Subcutaneous abdominal adipose tissue (tissue), 5 donors: ENCODE measurements at regions not wholly inside any gene's neighbourhood (a gene's known extent, or its start where the extent isn't known, plus 50 kb on each side); places are given as distances from the start of the nearest gene placed in this dataset.

Source experiments
- H3K27ac ChIP-seq: one replicate; pipeline ENCODE4 v1.7.0; 2013; ENCODE audit warnings: low read depth, mild to moderate bottlenecking, inconsistent platforms, low read length, moderate library complexity
- H3K27me3 ChIP-seq, 5 donors: one replicate each; pipeline ENCODE4 v1.7.0; 2013; ENCODE audit warnings: low read length in 5 of 5, inconsistent platforms in 1 of 5; ENCODE audit not compliant: control insufficient read depth in 5 of 5, insufficient read depth in 4 of 5
- H3K36me3 ChIP-seq, 5 donors: one replicate each; pipeline ENCODE4 v1.7.0; 2013; ENCODE audit warnings: low read length in 5 of 5; ENCODE audit not compliant: control insufficient read depth in 5 of 5, insufficient read depth in 5 of 5
- H3K4me1 ChIP-seq, 5 donors: one replicate each; pipeline ENCODE4 v1.7.0; 2013; ENCODE audit warnings: low read length in 5 of 5, mild to moderate bottlenecking in 3 of 5, moderate library complexity in 1 of 5; ENCODE audit not compliant: control insufficient read depth in 5 of 5, insufficient read depth in 5 of 5
- H3K4me3 ChIP-seq, 5 donors: one replicate each; pipeline ENCODE4 v1.7.0; 2013; ENCODE audit warnings: low read length in 5 of 5, low read depth in 1 of 5
- H3K9ac ChIP-seq, 5 donors: one replicate each; pipeline ENCODE4 v1.7.0; 2013; ENCODE audit warnings: low read length in 5 of 5, mild to moderate bottlenecking in 4 of 5, moderate library complexity in 3 of 5
- H3K9me3 ChIP-seq, 5 donors: one replicate each; pipeline ENCODE4 v1.7.0; 2013; ENCODE audit warnings: low read length in 5 of 5; ENCODE audit not compliant: control insufficient read depth in 5 of 5
- donor health status: healthy.
- donor health status: healthy.
- donor health status: healthy.
- donor health status: healthy.
- donor health status: healthy.

DNA sequence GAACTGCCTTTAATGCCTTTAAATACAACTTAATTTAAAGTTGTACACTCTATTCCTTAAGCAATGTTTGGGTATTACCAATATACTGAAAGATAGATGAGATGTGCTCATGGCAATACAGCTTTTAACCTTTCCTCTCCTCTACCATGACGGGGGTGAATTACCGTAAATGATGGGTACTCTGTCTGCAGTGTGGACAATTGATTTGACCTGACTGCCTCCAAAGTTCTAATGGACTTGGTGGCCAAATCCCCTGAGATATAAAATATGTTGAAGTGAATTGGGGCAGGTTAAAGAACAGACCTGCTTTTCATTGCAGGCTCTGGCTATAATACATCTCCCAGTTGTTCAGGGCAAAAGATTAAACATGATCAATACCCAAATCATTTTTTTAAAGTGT, 367.4 kb upstream of the NR5A2 start:
- Histone ChIP-seq H3K4me1 (no peaks in the 10 kb centered on the region), H3K4me3 (no peak overlapping the region), H3K36me3 (no peaks in the 10 kb centered on the region), H3K9ac (no peak overlapping the region), H3K27me3 (no peaks in the 10 kb centered on the region), H3K9me3 (no peaks in the 10 kb centered on the region), H3K27ac (no peak overlapping the region)

DNA sequence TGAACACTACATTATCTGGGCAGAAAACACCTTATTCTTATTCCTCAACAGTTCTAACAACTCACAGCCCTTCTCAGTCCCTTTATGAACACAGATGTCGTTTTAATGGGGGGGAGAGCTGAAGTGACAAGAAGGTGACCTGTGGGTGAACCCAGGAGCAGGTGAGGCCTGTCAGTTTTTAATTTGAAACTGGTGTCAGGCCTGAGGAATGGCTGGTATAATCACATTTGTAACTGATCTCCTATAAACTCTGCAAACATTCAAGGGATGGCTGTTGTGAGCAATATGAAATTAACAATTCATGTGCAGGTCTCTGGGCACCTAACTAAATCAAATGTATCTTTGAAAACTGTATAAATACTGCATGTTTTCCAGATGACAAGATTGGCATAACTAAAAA, 362.1 kb upstream of the NR5A2 start:
- Histone ChIP-seq H3K9ac (no peak overlapping the region), H3K36me3 (no peaks in the 10 kb centered on the region), H3K27ac (no peak overlapping the region), H3K27me3 (no peaks in the 10 kb centered on the region), H3K9me3 (no peaks in the 10 kb centered on the region), H3K4me3 (no peak overlapping the region), H3K4me1 (no peaks in the 10 kb centered on the region)

DNA sequence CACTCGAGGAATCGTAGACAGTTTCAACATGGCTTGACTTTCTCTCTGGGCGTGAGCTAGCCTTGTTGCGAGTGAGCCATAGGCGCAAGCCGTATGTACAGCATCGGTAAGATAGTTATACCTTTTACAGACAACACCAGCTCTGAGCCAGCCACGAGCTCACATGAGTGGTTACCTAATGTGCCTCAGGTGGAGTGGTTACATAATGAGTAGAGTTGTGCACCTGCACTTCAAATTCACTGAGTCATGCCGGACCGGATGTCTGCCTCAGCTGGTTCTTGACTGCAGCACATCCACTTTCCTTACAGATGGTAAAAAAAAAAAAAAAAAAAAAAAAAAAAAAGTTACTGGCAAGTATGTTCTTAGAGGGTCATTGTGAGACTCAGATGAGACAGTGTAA, 360.4 kb upstream of the NR5A2 start:
- Histone ChIP-seq H3K9ac (no peak overlapping the region), H3K36me3 (no peaks in the 10 kb centered on the region), H3K9me3 (no peaks in the 10 kb centered on the region), H3K4me1 (no peaks in the 10 kb centered on the region), H3K27ac (no peak overlapping the region), H3K4me3 (no peak overlapping the region), H3K27me3 (no peaks in the 10 kb centered on the region)

DNA sequence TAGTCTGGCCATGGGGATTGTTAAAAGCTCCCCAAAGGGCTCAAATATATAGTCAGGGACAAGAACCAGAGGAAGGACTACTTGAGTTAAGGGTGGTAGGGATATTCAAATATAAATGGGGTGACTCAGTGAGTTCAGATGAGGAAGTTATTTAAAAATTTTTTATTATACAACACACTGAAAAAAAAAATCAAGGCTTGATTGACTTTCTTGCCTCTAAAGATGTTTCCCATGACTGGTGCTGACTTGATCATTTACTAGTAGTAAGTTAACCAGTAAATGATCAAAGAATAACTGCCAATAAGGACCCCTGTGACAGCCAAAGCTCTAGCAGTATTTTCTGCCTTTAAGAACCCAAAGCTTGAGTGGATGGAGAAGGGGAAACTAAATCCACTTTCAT, 357.6 kb upstream of the NR5A2 start:
- H3K4me1 ChIP-seq: no peaks in the 10 kb centered on the region
- H3K27me3 ChIP-seq: no peaks in the 10 kb centered on the region
- no peak overlapping the region for H3K9ac ChIP-seq
- H3K27ac ChIP-seq: no peak overlapping the region
- H3K4me3 ChIP-seq: no peak overlapping the region
- no peaks in the 10 kb centered on the region for H3K36me3 ChIP-seq
- H3K9me3 ChIP-seq: no peaks in the 10 kb centered on the region

DNA sequence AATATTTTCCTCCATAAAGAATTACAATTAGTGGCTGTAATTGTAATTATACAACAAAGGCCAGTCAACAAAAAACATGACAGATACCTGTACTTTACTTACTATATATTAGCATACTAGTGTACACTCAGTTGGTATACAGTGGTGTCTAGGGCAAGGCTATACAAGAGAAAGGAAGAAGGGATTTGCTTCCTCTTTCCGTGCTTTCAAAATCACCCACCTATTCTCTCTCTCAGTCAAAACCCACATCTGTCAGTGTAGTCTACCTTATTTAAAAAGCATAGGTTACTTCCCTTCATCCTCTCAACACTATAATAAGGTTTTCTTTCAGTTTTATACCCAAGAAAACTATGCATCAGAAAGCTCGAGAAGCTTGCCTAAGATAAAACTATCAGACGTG, 355.8 kb upstream of the NR5A2 start:
- Histone ChIP-seq H3K4me3 (no peak overlapping the region), H3K4me1 (no peaks in the 10 kb centered on the region), H3K36me3 (no peaks in the 10 kb centered on the region), H3K27me3 (no peaks in the 10 kb centered on the region), H3K9me3 (no peaks in the 10 kb centered on the region), H3K27ac (no peak overlapping the region), H3K9ac (no peak overlapping the region)

DNA sequence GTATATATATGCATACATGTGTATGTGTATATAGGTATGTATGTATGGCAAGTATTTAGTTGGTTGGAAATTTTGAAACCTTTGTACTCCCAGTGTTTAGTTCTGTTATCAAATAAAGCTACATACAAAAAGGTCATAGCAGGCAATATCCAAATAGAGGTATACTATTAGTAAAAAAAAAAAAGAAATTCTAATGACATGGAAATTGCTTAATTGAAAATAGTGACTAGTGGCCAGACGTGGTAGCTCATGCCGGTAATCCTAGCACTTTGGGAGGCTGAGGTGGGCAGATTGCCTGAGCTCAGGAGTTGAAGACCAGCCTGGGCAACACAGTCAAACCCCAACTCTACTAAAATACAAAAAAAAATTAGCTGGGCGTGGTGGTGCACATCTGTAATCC, 351.6 kb upstream of the NR5A2 start:
- Histone ChIP-seq H3K4me1 (no peaks in the 10 kb centered on the region), H3K27me3 (no peaks in the 10 kb centered on the region), H3K36me3 (no peaks in the 10 kb centered on the region), H3K4me3 (no peak overlapping the region), H3K9me3 (no peaks in the 10 kb centered on the region), H3K9ac (no peak overlapping the region), H3K27ac (no peak overlapping the region)

DNA sequence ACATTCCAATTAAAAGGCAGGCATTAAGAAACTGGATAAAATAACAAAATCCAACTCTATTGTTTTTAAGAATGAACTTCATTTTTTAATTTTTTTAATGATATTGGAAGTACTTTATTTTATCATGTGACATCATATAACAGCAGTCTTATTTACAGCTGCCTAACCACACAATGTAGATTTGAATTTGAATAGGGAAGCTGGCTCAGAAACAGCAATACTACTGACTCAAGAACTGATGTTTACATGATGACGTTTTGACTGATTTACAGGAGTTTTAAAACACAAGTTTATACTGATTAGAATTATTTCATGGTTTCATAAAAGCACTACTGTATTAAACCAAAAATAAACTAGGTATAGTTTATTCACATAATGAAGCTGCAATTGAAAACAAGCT, 348.7 kb upstream of the NR5A2 start:
- Histone ChIP-seq H3K27ac (no peak overlapping the region), H3K9me3 (no peaks in the 10 kb centered on the region), H3K4me3 (no peak overlapping the region), H3K27me3 (no peaks in the 10 kb centered on the region), H3K36me3 (no peaks in the 10 kb centered on the region), H3K4me1 (no peaks in the 10 kb centered on the region), H3K9ac (no peak overlapping the region)

DNA sequence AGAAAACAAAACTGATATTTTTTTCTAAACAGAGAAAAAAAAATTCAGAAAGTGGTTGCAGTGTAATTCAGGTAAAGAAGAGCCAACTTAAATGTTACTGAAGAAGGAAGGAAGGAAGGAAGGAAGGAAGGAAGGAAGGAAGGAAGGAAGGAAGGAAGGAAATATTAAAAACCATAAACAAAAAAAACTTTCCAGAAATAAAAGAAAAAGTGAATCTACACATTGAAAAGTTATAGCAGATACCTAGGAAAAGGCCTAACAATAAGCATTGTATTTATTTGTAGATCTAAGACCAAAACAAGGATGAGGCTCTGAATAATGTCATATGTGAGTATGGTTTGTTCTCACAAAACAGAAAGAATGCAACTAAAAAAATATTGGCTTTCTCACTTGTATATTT, 345.4 kb upstream of the NR5A2 start:
- Histone ChIP-seq H3K36me3 (no peaks in the 10 kb centered on the region), H3K27ac (no peak overlapping the region), H3K4me1 (no peaks in the 10 kb centered on the region), H3K9ac (no peak overlapping the region), H3K4me3 (no peak overlapping the region), H3K9me3 (no peaks in the 10 kb centered on the region), H3K27me3 (no peaks in the 10 kb centered on the region)

DNA sequence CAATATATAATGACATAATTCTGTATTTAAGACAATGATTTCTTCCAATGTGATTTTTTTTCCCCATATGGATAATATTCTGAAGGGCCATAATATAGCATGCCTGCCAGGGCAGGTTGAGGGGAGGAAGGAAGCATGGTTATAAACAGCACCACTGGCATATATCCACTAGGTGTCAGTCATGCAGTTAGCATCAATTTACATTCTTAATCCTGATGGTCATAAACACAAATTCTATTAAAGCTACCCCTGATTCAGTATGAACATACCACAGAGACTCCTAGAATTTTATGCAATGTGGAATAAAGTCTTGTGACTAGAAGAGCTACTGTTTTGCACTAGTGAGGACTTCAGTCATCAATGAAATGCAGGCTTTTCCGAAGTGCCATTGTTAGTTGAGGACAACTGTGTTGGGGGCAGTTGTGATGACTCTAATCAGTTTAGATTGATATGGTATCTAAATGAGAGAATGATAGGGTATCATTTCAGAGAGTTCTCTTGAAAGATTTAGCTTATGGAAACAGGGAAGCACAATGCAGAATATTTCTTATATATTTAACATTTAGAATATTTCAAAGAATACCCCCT, 342.7 kb upstream of the NR5A2 start:
- Histone ChIP-seq H3K4me3 (no peak overlapping the region), H3K9me3 (no peaks in the 10 kb centered on the region), H3K4me1 (peaks cover 0 to 7% (median 0%) of the 10 kb centered on the region in 5 donors), H3K9ac (no peak overlapping the region), H3K36me3 (no peaks in the 10 kb centered on the region), H3K27me3 (no peaks in the 10 kb centered on the region), H3K27ac (no peak overlapping the region)

DNA sequence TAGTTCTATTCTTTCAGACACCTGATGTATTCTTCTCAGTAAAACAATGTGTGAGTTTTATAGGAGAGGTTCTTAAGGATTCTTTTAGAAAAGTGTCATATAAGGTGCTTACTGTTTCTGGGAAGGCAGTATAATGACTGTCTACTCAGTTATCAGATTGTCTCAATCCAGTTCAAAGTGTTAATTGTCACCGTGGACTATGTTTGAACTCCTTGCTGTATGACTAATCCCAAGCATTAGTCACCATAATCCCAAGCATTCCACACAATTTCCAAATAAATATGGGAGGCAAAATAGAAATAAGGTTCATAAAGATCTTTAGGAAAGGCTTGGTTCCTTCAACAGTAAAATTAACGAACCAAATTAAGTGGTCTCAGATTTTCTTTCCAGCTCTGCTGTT, 342.1 kb upstream of the NR5A2 start:
- H3K27me3 ChIP-seq: no peaks in the 10 kb centered on the region
- no peak overlapping the region for H3K27ac ChIP-seq
- no peak overlapping the region for H3K9ac ChIP-seq
- no peak overlapping the region for H3K4me3 ChIP-seq
- no peaks in the 10 kb centered on the region for H3K9me3 ChIP-seq
- H3K4me1 ChIP-seq: peaks cover 0 to 7% (median 0%) of the 10 kb centered on the region in 5 donors
- no peaks in the 10 kb centered on the region for H3K36me3 ChIP-seq

DNA sequence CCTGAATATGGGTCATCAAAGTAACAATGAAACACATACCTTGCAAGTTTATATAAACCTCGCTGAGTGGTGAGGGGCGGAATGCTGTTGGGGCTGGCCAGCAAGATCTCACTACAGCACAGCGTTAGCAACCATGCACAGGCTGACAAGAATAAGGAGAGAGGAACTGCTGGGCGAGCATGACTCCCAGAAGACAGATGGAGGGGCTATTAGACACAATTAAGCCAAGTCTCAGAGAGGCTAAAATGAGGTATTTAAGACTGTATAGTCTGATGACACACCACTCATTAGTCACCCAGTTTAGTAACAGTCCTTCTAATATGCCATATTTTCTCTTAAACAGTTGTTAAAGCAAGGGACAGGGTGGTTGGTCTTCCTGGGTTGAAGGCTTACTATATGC, 340.2 kb upstream of the NR5A2 start:
- Histone ChIP-seq H3K27me3 (no peaks in the 10 kb centered on the region), H3K9ac (no peak overlapping the region), H3K27ac (no peak overlapping the region), H3K9me3 (no peaks in the 10 kb centered on the region), H3K36me3 (no peaks in the 10 kb centered on the region), H3K4me3 (no peak overlapping the region), H3K4me1 (peaks cover 0 to 14% (median 0%) of the 10 kb centered on the region in 5 donors)
